ENCODE measurements at regions not wholly inside any gene's neighbourhood (a gene's known extent, or its start where the extent isn't known, plus 50 kb on each side); places are given as distances from the start of the nearest gene placed in this dataset.

DNA sequence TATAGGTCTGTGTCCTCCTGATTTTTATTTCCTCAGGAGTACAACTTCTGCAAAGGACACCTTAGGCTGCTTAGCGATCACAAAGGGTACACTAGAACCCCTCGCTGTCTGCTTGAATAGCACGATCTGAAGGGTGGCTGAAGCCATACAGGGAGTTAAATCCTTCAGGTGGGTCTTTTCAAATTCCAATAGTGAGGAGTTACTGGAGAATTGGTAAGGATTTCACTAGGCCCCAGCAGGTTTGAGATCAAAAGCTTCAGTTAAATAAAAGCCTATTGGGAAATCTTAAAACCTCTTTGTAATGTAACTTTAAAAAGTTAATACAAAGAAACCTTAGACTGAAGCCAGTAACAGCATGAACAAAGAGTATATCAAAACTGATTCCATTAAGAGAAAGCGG lies 613.1 kb downstream of the ZEB2 start:
- no peaks in the 10 kb centered on the region for H3K27me3 ChIP-seq (ENCODE audit: insufficient read depth, insufficient read length)
- H3K4me3 ChIP-seq (ENCODE audit: insufficient read length, low read depth), result no peak overlapping the region
- H3K4me1 ChIP-seq (ENCODE audit: insufficient read depth, insufficient read length), result no peaks in the 10 kb centered on the region
- no peaks in the 10 kb centered on the region for H3K9me3 ChIP-seq (ENCODE audit: insufficient read depth, low read length)
- H3K9ac ChIP-seq (ENCODE audit: insufficient read length, low read depth), result no peak overlapping the region
- DNase-seq (ENCODE audit: low read depth, low spot score), result peak; percentile 68
- no peak for TF ChIP-seq ZNF274 (IDR thresholded peaks at IDR 0.05; ENCODE audit: low read depth, low read length)
- no peak for TF ChIP-seq SUZ12 (IDR thresholded peaks at IDR 0.05; ENCODE audit: extremely low read depth, insufficient read depth, insufficient read length)
- no peak for TF ChIP-seq YY1 (IDR thresholded peaks at IDR 0.05; ENCODE audit: insufficient read depth, insufficient read length)
- H3K36me3 ChIP-seq (ENCODE audit: insufficient read depth, insufficient read length, low read length), result no peaks in the 10 kb centered on the region

DNA sequence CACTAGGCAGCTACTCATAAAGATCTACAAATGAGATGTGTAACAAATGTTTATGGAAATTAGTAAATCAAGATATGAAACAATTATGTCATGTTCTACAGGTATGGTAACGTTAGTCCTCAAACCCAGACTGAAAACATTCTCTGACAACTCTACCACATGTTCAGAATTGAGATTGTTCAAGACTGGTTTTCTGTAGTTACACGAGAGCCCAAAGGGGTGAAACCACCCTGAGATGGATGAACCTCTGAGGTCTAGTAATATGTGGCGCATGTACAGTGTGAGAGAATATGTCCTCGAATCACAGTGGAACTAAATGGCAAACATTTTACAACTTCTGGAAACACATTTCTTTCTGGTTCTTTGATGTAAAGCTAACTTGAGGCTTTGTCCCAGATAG lies 614.3 kb downstream of the ZEB2 start:
- Histone ChIP-seq H3K9me3 (ENCODE audit: insufficient read depth, low read length) (no peaks in the 10 kb centered on the region), H3K27me3 (ENCODE audit: insufficient read depth, insufficient read length) (peaks cover 2% of the 10 kb centered on the region), H3K4me3 (ENCODE audit: insufficient read length, low read depth) (no peak overlapping the region), H3K4me1 (ENCODE audit: insufficient read depth, insufficient read length) (no peaks in the 10 kb centered on the region), H3K36me3 (ENCODE audit: insufficient read depth, insufficient read length, low read length) (no peaks in the 10 kb centered on the region), H3K9ac (ENCODE audit: insufficient read length, low read depth) (no peak overlapping the region)
- TF ChIP-seq ZNF274 (IDR thresholded peaks at IDR 0.05; ENCODE audit: low read depth, low read length), result no peak
- TF ChIP-seq SUZ12 (IDR thresholded peaks at IDR 0.05; ENCODE audit: extremely low read depth, insufficient read depth, insufficient read length), result no peak
- no peak for TF ChIP-seq YY1 (IDR thresholded peaks at IDR 0.05; ENCODE audit: insufficient read depth, insufficient read length)
- no peak for DNase-seq (ENCODE audit: low read depth, low spot score)

DNA sequence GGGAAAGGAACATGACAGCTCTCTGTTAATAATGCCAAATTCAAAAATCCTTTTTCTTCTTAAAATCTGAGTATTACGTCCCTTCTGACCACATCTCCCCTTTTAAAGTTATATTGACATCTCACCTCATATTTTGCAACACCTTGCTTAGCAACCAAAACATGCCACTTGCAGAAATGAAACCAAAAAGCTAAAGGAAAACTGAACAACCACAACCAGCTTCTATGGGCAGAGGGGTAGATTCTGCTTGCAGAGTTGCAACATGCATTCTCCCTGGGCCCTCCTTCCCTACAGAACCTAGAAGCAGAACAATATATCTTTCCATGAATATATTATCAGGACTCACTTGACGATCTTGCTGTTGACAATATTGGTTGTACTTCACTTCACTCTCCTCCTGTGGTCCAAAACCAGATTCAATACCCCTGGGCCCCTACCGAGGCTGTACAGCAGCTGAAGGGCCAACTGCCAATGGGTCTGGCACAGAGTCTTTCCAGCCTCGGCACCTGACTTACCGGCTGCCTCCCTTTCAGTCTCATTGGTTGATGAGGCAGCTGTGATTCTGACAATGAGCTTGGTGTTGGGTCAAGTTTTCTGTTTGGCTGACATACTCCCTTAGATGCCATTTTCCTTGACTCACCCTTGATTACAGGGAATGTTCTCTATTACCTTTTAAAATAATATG lies 616.6 kb downstream of the ZEB2 start:
- H3K27me3 ChIP-seq (ENCODE audit: insufficient read depth, insufficient read length), result peaks cover 4% of the 10 kb centered on the region
- H3K9me3 ChIP-seq (ENCODE audit: insufficient read depth, low read length), result no peaks in the 10 kb centered on the region
- H3K36me3 ChIP-seq (ENCODE audit: insufficient read depth, insufficient read length, low read length), result no peaks in the 10 kb centered on the region
- no peaks in the 10 kb centered on the region for H3K4me1 ChIP-seq (ENCODE audit: insufficient read depth, insufficient read length)
- no peak overlapping the region for H3K9ac ChIP-seq (ENCODE audit: insufficient read length, low read depth)
- no peak overlapping the region for H3K4me3 ChIP-seq (ENCODE audit: insufficient read length, low read depth)
- no peak for TF ChIP-seq ZNF274 (IDR thresholded peaks at IDR 0.05; ENCODE audit: low read depth, low read length)
- TF ChIP-seq YY1 (IDR thresholded peaks at IDR 0.05; ENCODE audit: insufficient read depth, insufficient read length), result no peak
- no peak for TF ChIP-seq SUZ12 (IDR thresholded peaks at IDR 0.05; ENCODE audit: extremely low read depth, insufficient read depth, insufficient read length)
- no peak for DNase-seq (ENCODE audit: low read depth, low spot score)

DNA sequence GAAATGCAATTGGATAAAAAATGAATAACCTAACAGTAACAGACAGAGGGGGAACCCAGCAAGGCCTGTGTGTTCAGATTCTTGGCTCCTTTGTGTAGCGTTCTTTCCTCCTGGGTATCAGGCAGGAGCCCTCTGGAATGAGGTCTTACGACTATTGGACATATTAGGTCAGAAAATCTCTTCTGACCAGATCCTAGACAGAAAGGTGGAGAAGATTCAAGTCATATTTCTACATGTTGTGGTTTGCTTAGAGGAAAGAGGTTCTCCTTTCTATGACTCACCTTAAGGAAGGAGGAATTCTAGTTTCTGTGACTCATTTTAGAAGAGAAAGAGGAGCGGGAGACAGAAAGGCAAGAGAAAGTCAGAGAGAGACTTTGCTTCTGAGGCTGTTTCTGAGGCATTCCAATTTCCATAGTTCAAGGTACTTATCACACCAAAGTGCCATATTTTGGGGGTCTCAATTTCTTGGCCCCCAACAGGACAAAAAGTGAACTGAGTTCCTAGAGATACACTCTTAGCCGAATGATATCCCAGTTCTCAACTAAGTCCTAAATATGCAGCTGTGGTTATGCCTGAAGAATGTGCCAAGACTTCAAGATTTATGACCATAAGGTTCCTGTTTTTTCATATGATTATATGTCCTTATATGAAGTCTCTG lies 618.6 kb downstream of the ZEB2 start:
- Histone ChIP-seq H3K9ac (ENCODE audit: insufficient read length, low read depth) (no peak overlapping the region), H3K9me3 (ENCODE audit: insufficient read depth, low read length) (no peaks in the 10 kb centered on the region), H3K4me3 (ENCODE audit: insufficient read length, low read depth) (no peak overlapping the region), H3K36me3 (ENCODE audit: insufficient read depth, insufficient read length, low read length) (no peaks in the 10 kb centered on the region), H3K27me3 (ENCODE audit: insufficient read depth, insufficient read length) (peaks cover 4% of the 10 kb centered on the region), H3K4me1 (ENCODE audit: insufficient read depth, insufficient read length) (no peaks in the 10 kb centered on the region)
- DNase-seq (ENCODE audit: low read depth, low spot score), result no peak
- TF ChIP-seq ZNF274 (IDR thresholded peaks at IDR 0.05; ENCODE audit: low read depth, low read length), result no peak
- no peak for TF ChIP-seq SUZ12 (IDR thresholded peaks at IDR 0.05; ENCODE audit: extremely low read depth, insufficient read depth, insufficient read length)
- no peak for TF ChIP-seq YY1 (IDR thresholded peaks at IDR 0.05; ENCODE audit: insufficient read depth, insufficient read length)

DNA sequence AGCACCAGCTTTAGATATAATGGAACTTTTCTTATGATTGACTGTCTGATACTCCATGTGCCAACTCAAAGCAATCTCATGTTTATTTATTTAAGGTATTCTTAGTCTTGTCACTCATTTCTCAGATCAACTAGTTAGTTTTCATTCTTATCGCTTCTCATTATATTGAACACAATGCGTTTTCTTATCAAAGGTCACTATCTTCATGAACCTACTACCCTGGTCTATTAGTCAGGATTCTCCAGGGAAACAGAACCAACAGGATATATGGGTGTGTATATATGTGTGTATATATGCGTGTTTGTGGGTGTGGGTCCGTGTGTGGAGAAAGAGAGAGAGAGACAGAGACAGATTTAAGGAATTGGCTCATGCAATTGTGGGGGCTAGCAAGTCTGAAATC lies 619.9 kb downstream of the ZEB2 start:
- no peaks in the 10 kb centered on the region for H3K9me3 ChIP-seq (ENCODE audit: insufficient read depth, low read length)
- H3K36me3 ChIP-seq (ENCODE audit: insufficient read depth, insufficient read length, low read length), result no peaks in the 10 kb centered on the region
- H3K9ac ChIP-seq (ENCODE audit: insufficient read length, low read depth), result no peak overlapping the region
- H3K4me1 ChIP-seq (ENCODE audit: insufficient read depth, insufficient read length), result no peaks in the 10 kb centered on the region
- H3K27me3 ChIP-seq (ENCODE audit: insufficient read depth, insufficient read length), result peaks cover 5% of the 10 kb centered on the region
- no peak for DNase-seq (ENCODE audit: low read depth, low spot score)
- TF ChIP-seq SUZ12 (IDR thresholded peaks at IDR 0.05; ENCODE audit: extremely low read depth, insufficient read depth, insufficient read length) (no peak), YY1 (IDR thresholded peaks at IDR 0.05; ENCODE audit: insufficient read depth, insufficient read length) (no peak), ZNF274 (IDR thresholded peaks at IDR 0.05; ENCODE audit: low read depth, low read length) (no peak)
- H3K4me3 ChIP-seq (ENCODE audit: insufficient read length, low read depth), result no peak overlapping the region

DNA sequence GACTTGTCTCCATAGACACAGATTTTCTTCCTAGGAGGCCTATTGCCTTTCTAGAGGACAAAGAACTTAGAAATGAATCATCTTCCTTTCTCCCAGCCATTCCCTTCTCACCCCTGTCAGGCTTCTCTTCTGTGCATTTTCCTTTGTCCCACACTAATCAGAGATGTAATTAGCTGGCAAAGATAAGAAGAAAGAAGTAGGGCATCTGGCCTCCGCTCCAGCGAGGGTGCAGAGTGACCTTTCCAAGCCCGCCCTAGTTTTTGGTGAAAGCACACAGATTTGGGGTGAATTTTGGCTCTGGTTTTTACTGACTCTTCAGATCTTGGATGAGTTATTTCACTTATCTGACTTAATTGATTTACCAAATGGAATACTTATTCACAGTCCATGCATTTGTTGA lies 626.5 kb downstream of the ZEB2 start:
- H3K9me3 ChIP-seq (ENCODE audit: insufficient read depth, low read length), result peaks cover 8% of the 10 kb centered on the region; the same call in 1 of the 2 replicates
- H3K4me1 ChIP-seq (ENCODE audit: insufficient read depth, insufficient read length), result no peaks in the 10 kb centered on the region
- DNase-seq (ENCODE audit: low read depth, low spot score), result no peak
- H3K9ac ChIP-seq (ENCODE audit: insufficient read length, low read depth), result no peak overlapping the region
- H3K4me3 ChIP-seq (ENCODE audit: insufficient read length, low read depth), result no peak overlapping the region
- H3K36me3 ChIP-seq (ENCODE audit: insufficient read depth, insufficient read length, low read length), result no peaks in the 10 kb centered on the region
- peaks cover 47% of the 10 kb centered on the region for H3K27me3 ChIP-seq (ENCODE audit: insufficient read depth, insufficient read length)
- no peak for TF ChIP-seq YY1 (IDR thresholded peaks at IDR 0.05; ENCODE audit: insufficient read depth, insufficient read length)
- TF ChIP-seq SUZ12 (IDR thresholded peaks at IDR 0.05; ENCODE audit: extremely low read depth, insufficient read depth, insufficient read length), result no peak
- TF ChIP-seq ZNF274 (IDR thresholded peaks at IDR 0.05; ENCODE audit: low read depth, low read length), result no peak

DNA sequence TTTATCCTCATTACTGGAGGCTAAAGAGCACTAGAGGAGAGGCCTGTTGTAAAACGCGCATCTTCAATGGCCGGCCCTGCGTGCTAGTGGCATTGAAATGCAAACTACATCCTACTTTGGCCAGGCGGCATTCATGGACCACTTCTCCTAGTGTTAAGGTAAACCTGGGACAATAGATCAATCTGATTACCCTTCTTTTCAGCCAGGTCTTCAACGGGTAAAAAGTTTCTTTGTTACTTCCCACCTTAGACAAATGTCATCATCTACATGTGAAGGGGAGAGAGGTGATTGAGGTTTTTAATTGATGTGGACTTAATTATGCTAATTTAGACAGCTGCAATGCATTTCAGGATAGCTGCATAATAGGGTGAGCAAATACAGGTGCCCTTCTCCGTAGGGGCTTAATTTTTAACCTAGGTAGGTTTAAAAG lies 628.0 kb downstream of the ZEB2 start:
- Histone ChIP-seq H3K4me1 (ENCODE audit: insufficient read depth, insufficient read length) (no peaks in the 10 kb centered on the region), H3K27me3 (ENCODE audit: insufficient read depth, insufficient read length) (peaks cover 61% of the 10 kb centered on the region), H3K9me3 (ENCODE audit: insufficient read depth, low read length) (peaks cover 8% of the 10 kb centered on the region; the same call in 1 of the 2 replicates), H3K4me3 (ENCODE audit: insufficient read length, low read depth) (no peak overlapping the region), H3K9ac (ENCODE audit: insufficient read length, low read depth) (no peak overlapping the region), H3K36me3 (ENCODE audit: insufficient read depth, insufficient read length, low read length) (no peaks in the 10 kb centered on the region)
- peak; percentile 94 for DNase-seq (ENCODE audit: low read depth, low spot score)
- TF ChIP-seq ZNF274 (IDR thresholded peaks at IDR 0.05; ENCODE audit: low read depth, low read length) (no peak), SUZ12 (IDR thresholded peaks at IDR 0.05; ENCODE audit: extremely low read depth, insufficient read depth, insufficient read length) (no peak), YY1 (IDR thresholded peaks at IDR 0.05; ENCODE audit: insufficient read depth, insufficient read length) (no peak)

All from NT2/D1 (cell line).